Peyer's patch (tissue), 4 donors: ENCODE measurements at regions not wholly inside any gene's neighbourhood (a gene's known extent, or its start where the extent isn't known, plus 50 kb on each side); places are given as distances from the start of the nearest gene placed in this dataset.

ENCODE experiments used
- DNase-seq, 3 donors: peaks; one replicate each; pipeline ENCODE4 v3.0.0-alpha.2; 2017 to 2019
- H3K27ac ChIP-seq, 4 donors: fragments of 200-600 bp; sonication (generic); one replicate each; pipeline ENCODE4 v1.5.1; 2016 to 2019
- H3K27me3 ChIP-seq, 2 donors: fragments of 200-600 bp; sonication (generic); one replicate each; pipeline ENCODE4 v1.5.1; 2019
- H3K36me3 ChIP-seq, 3 donors: fragments of 200-600 bp; sonication (generic); one replicate each; pipeline ENCODE4 v1.5.1; 2016 to 2019
- H3K4me1 ChIP-seq, 4 donors: fragments of 200-600 bp; sonication (generic); one replicate each; pipeline ENCODE4 v1.5.1; 2016 to 2019
- H3K4me3 ChIP-seq, 4 donors: fragments of 200-600 bp; sonication (generic); 1 replicate in 3 of 4; 2 replicates in 1 of 4; pipeline ENCODE4 v1.5.1; 2016 to 2019; ENCODE audit warnings: mild to moderate bottlenecking in 1 of 4
- H3K9me3 ChIP-seq, 4 donors: fragments of 200-600 bp; sonication (generic); one replicate each; pipeline ENCODE4 v1.5.1; 2016 to 2019; ENCODE audit warnings: mild to moderate bottlenecking in 1 of 4
- POLR2A ChIP-seq, 2 donors: fragments of 450-650 bp; IDR thresholded peaks; one replicate each; pipeline ENCODE4 v1.5.1; 2017; ENCODE audit warnings: antibody characterized with exemption in 2 of 2, mild to moderate bottlenecking in 2 of 2, moderate library complexity in 2 of 2
- TF ChIP-seq, protein P1 (sequence below), 6 experiments: fragments of 450-650 bp in 4 of 6; fragments of 200-600 bp in 2 of 6; sonication (generic) in 1 of 6; IDR thresholded peaks; one replicate each; pipeline ENCODE4 v1.5.1; 2017 to 2019; ENCODE audit warnings: antibody characterized with exemption in 6 of 6, mild to moderate bottlenecking in 3 of 6, moderate library complexity in 1 of 6

DNA sequence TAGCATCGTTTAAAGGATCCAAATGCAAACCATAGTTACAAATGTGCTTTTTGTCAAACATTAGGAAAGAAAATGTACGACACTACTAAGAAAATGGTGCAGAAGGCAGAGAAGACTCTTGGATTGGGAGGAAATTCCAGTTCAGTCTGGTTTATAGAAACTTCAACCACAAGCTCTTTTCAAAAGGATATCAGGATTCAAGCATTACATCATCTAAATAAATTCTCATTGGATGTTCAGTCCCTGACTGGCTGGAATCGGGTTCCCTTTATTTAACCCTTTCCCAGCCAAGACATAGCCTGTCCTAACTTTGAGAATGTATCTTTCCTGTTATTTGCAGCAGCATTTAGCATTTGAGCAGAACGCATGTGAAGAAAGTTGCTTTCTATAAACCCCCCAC lies 184.6 kb downstream of the LMO4 start:
- H3K9me3 ChIP-seq: no peaks in the 10 kb centered on the region
- no peaks in the 10 kb centered on the region for H3K27me3 ChIP-seq
- no peak overlapping the region for H3K4me3 ChIP-seq
- TF ChIP-seq POLR2A (IDR thresholded peaks at IDR 0.05): no peak
- TF ChIP-seq, protein P1, sequence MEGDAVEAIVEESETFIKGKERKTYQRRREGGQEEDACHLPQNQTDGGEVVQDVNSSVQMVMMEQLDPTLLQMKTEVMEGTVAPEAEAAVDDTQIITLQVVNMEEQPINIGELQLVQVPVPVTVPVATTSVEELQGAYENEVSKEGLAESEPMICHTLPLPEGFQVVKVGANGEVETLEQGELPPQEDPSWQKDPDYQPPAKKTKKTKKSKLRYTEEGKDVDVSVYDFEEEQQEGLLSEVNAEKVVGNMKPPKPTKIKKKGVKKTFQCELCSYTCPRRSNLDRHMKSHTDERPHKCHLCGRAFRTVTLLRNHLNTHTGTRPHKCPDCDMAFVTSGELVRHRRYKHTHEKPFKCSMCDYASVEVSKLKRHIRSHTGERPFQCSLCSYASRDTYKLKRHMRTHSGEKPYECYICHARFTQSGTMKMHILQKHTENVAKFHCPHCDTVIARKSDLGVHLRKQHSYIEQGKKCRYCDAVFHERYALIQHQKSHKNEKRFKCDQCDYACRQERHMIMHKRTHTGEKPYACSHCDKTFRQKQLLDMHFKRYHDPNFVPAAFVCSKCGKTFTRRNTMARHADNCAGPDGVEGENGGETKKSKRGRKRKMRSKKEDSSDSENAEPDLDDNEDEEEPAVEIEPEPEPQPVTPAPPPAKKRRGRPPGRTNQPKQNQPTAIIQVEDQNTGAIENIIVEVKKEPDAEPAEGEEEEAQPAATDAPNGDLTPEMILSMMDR (IDR thresholded peaks at IDR 0.05): no peak
- no peaks in the 10 kb centered on the region for H3K36me3 ChIP-seq
- no peaks in the 10 kb centered on the region for H3K4me1 ChIP-seq
- no peak for DNase-seq
- H3K27ac ChIP-seq: no peak overlapping the region

DNA sequence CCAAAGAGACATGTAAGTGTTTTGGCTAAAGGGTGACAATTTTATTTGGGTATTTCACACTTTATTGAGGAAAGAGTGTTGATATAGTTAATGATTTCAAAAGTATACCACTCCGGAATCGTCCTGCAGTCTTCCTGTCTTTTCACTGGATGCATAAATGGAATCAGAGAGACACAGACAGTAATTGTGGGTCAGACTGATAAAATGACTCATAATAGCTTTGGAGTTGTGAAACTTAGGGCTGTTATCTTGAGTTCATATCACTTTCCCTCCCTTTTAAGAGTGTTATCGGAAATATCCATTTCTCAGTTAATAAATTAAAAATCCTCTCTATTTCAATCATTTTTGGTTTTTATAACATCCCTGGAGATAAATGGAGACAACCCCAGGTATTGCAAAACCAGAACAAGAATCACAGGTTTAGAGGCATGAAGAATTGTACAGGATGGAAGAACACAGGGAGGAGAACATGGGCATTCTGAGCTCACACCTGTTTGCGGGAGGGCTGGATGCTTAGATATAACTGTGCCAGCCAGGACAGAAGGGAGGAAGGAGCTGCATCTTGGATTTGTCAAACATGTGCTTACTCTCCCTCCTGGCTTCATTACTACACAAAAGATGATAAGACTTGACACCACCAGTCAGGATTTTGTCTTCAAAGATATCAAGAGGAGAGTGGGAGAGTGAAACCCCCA lies 185.4 kb downstream of the LMO4 start:
- no peak for DNase-seq
- Histone ChIP-seq H3K4me3 (no peak overlapping the region), H3K36me3 (no peaks in the 10 kb centered on the region), H3K9me3 (no peaks in the 10 kb centered on the region), H3K27me3 (no peaks in the 10 kb centered on the region), H3K4me1 (no peaks in the 10 kb centered on the region), H3K27ac (no peak overlapping the region)
- TF ChIP-seq, protein P1 (IDR thresholded peaks at IDR 0.05): no peak
- no peak for TF ChIP-seq POLR2A (IDR thresholded peaks at IDR 0.05)

DNA sequence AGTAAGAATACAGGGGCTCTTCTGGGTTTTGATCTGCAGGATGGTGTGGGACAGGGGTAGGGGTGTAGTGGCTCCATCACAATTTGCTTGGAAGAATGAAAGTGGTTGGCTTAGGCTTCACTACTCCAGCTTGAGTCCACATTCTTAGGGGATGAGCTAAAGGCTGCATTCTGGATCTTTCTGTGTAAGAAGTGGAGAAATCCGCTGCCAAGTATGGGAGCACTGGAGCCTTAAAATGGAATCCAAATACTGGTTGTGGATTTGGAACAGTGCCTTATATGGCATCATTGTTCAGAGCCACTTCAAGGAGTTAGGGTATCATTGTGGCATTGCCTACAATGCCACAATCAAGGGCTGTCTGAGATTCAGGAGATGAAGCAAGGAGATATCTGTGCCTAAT lies 187.1 kb downstream of the LMO4 start:
- TF ChIP-seq, protein P1 (IDR thresholded peaks at IDR 0.05): no peak
- no peak for TF ChIP-seq POLR2A (IDR thresholded peaks at IDR 0.05)
- no peak overlapping the region for H3K4me3 ChIP-seq
- no peaks in the 10 kb centered on the region for H3K27me3 ChIP-seq
- H3K36me3 ChIP-seq: no peaks in the 10 kb centered on the region
- H3K9me3 ChIP-seq: no peaks in the 10 kb centered on the region
- H3K4me1 ChIP-seq: no peaks in the 10 kb centered on the region
- DNase-seq: no peak
- H3K27ac ChIP-seq: no peak overlapping the region

DNA sequence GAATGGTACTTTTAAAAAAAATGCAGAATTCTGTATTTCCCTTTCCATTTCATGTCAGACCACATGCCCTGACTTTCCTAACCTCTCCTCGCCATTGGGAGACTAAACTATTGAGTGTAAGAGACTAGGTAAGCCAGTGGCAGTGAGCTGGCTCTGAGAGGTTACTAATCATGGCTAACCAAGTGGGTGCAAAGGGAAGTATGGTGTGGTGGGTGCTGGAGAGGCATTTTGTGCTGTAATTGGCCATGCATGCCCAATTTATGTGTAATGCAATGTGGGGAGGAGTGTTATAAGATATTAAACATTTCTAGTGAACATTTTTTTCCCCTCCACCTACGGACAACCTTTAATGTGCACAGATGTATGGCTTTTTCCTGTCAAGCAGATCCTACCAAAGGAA lies 190.1 kb downstream of the LMO4 start:
- no peak overlapping the region for H3K27ac ChIP-seq
- H3K36me3 ChIP-seq: no peaks in the 10 kb centered on the region
- TF ChIP-seq, protein P1 (IDR thresholded peaks at IDR 0.05): no peak
- TF ChIP-seq POLR2A (IDR thresholded peaks at IDR 0.05): no peak
- no peaks in the 10 kb centered on the region for H3K9me3 ChIP-seq
- H3K27me3 ChIP-seq: no peaks in the 10 kb centered on the region
- no peak for DNase-seq
- no peak overlapping the region for H3K4me3 ChIP-seq
- H3K4me1 ChIP-seq: no peaks in the 10 kb centered on the region

DNA sequence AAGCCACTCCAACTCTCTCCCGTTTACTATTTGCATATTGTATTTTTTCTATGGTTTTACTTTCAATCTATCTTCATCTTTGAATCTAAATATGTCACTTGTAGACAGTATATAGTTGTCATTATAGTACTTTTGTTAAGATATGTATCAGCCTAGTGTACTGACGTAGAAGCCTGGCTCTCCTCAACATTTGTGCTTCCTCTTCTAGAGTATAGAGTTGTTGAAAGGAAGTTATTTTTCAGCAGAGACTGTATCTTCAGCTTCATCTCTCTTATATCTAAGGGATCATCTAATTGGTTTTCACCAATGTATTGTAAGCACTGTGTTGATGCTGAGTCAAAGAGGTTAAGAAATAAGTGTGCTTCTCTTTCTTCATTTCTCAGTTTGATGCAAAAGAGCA lies 192.8 kb downstream of the LMO4 start:
- DNase-seq: no peak
- TF ChIP-seq, protein P1 (IDR thresholded peaks at IDR 0.05): no peak
- TF ChIP-seq POLR2A (IDR thresholded peaks at IDR 0.05): no peak
- H3K27me3 ChIP-seq: no peaks in the 10 kb centered on the region
- H3K27ac ChIP-seq: no peak overlapping the region
- no peaks in the 10 kb centered on the region for H3K4me1 ChIP-seq
- H3K9me3 ChIP-seq: no peaks in the 10 kb centered on the region
- no peak overlapping the region for H3K4me3 ChIP-seq
- H3K36me3 ChIP-seq: no peaks in the 10 kb centered on the region

DNA sequence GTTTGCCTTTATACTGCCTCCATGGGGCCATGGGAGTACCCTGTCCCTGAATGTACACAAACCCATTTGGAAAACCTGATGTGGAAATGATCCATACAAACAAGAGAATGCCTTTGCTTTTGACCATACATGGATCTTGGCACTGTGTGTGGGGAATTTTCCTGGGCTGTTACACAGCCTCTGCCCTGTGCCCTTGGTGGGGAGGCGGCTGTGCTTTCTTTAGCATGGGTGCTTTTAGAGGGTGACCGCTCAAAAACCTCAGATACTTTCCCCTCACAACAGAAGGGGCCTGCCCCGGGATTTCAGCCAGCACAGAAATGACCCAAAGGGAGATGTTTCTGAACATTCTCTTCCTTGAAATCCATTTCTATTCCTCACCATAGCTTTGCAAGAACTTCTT lies 194.8 kb downstream of the LMO4 start:
- Histone ChIP-seq H3K9me3 (no peaks in the 10 kb centered on the region), H3K27ac (peak overlapping the region in 1 of 4 donors; percentile 22), H3K36me3 (no peaks in the 10 kb centered on the region), H3K4me1 (no peaks in the 10 kb centered on the region), H3K4me3 (no peak overlapping the region), H3K27me3 (no peaks in the 10 kb centered on the region)
- TF ChIP-seq, protein P1 (IDR thresholded peaks at IDR 0.05): no peak
- no peak for TF ChIP-seq POLR2A (IDR thresholded peaks at IDR 0.05)
- no peak for DNase-seq
